HFFc6 (cell line): ENCODE measurements at regions not wholly inside any gene's neighbourhood (a gene's known extent, or its start where the extent isn't known, plus 50 kb on each side); places are given as distances from the start of the nearest gene placed in this dataset.

Source experiments
- DNase-seq: peaks from one replicate; pipeline ENCODE4 v3.0.0-alpha.2; 2018
- H3K27ac Mint-ChIP-seq: 2 replicates; pipeline ENCODE4 v1.8.0; 2020; ENCODE audit warnings: mild to moderate bottlenecking, mixed read lengths
- H3K27me3 Mint-ChIP-seq: 2 replicates; pipeline ENCODE4 v1.8.0; 2021; ENCODE audit warnings: mild to moderate bottlenecking, moderate library complexity, mixed read lengths; ENCODE audit not compliant: insufficient read depth
- H3K36me3 Mint-ChIP-seq: 2 replicates; pipeline ENCODE4 v1.8.0; 2021; ENCODE audit warnings: low read depth, mixed read lengths
- H3K4me1 Mint-ChIP-seq: 2 replicates; pipeline ENCODE4 v1.8.0; 2020; ENCODE audit warnings: low read depth, mixed read lengths
- H3K4me3 Mint-ChIP-seq: 2 replicates; pipeline ENCODE4 v1.8.0; 2020; ENCODE audit warnings: mild to moderate bottlenecking, moderate library complexity, mixed read lengths
- H3K9me3 Mint-ChIP-seq: 2 replicates; pipeline ENCODE4 v1.8.0; 2020; ENCODE audit warnings: mild to moderate bottlenecking, mixed read lengths
- TF ChIP-seq, protein P1 (sequence below): fragments of 200-600 bp; sonication (generic); IDR thresholded peaks from 2 replicates; pipeline ENCODE4 v1.5.0; 2021; ENCODE audit warnings: antibody characterized with exemption, mild to moderate bottlenecking

DNA sequence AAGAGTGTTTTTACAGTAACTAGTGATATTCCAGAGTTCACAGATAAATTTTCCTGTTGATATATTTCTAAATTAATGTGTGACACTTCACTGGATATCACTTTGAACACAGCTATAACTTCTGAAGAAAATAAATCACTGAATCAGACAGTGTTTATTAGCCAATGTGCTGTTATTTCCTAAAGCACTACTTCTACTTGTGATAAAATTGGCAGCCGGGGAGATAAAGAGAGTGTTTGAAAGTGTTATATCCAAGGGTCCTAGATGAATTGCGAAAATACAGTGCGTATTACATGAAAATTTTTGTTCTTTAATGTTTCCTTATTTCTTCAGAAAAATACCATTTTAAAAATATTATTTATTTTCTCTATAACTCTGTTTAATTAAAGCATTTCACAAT, 417.5 kb upstream of the ARGLU1 start:
- TF ChIP-seq, protein P1, sequence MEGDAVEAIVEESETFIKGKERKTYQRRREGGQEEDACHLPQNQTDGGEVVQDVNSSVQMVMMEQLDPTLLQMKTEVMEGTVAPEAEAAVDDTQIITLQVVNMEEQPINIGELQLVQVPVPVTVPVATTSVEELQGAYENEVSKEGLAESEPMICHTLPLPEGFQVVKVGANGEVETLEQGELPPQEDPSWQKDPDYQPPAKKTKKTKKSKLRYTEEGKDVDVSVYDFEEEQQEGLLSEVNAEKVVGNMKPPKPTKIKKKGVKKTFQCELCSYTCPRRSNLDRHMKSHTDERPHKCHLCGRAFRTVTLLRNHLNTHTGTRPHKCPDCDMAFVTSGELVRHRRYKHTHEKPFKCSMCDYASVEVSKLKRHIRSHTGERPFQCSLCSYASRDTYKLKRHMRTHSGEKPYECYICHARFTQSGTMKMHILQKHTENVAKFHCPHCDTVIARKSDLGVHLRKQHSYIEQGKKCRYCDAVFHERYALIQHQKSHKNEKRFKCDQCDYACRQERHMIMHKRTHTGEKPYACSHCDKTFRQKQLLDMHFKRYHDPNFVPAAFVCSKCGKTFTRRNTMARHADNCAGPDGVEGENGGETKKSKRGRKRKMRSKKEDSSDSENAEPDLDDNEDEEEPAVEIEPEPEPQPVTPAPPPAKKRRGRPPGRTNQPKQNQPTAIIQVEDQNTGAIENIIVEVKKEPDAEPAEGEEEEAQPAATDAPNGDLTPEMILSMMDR, result no peak
- Mint-ChIP-seq H3K27me3 (peaks cover 2% of the 10 kb centered on the region; the same call in 1 of the 2 replicates), H3K4me3 (no peak overlapping the region; the same call in 1 of the 2 replicates), H3K27ac (no peak overlapping the region), H3K4me1 (peaks cover 37% of the 10 kb centered on the region; the same call in 1 of the 2 replicates), H3K36me3 (no peaks in the 10 kb centered on the region), H3K9me3 (peaks cover 17% of the 10 kb centered on the region; the same call in 1 of the 2 replicates)
- DNase-seq, result no peak

DNA sequence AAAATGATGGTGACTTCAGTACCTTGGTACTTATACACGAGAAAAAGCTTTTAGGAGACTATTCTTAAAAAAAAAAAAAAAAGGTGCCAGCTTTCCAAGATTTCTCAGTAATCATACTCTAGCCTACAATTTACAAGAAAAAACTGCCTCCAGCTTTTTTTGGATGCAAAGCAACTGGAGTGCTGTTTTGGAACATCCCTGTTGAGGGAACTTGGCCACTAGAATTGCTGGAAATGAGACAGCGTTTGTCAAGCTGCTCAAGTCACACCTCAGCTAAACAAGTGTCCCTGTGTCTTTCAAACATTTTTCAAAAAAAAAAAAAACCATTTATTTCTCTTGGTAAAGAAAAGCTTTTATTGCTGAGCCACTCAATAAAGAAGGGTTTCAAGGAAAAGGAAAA, 413.1 kb upstream of the ARGLU1 start:
- no peak overlapping the region for H3K4me3 Mint-ChIP-seq
- H3K4me1 Mint-ChIP-seq, result peaks cover 9% of the 10 kb centered on the region; the same call in 1 of the 2 replicates
- H3K27ac Mint-ChIP-seq, result no peak overlapping the region
- no peaks in the 10 kb centered on the region for H3K27me3 Mint-ChIP-seq
- TF ChIP-seq, protein P1, result no peak
- peaks cover 8% of the 10 kb centered on the region; the same call in 1 of the 2 replicates for H3K9me3 Mint-ChIP-seq
- no peaks in the 10 kb centered on the region for H3K36me3 Mint-ChIP-seq
- no peak for DNase-seq

DNA sequence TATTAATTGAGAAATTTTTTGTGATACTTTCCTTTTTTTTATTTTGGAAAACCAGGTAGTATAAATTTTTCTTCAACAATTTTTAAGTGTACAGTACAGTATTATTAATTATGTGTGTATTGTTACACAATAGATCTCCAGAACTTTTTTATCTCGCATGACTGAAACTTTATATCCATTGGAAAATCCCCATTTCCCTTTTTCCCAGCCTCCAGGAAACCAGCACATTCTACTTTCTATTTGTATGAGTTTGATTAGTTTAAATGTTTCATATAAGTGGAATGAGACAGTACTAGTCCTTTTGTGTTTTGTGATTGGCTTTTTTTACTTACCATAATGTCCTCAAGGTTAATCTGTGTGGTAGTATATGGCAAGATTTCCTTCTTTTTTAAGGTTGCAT, 399.5 kb upstream of the ARGLU1 start:
- H3K4me1 Mint-ChIP-seq, result peaks cover 7% of the 10 kb centered on the region; the same call in 1 of the 2 replicates
- no peaks in the 10 kb centered on the region; the same call in 1 of the 2 replicates for H3K9me3 Mint-ChIP-seq
- peaks cover 2% of the 10 kb centered on the region; the same call in 1 of the 2 replicates for H3K27me3 Mint-ChIP-seq
- H3K4me3 Mint-ChIP-seq, result no peak overlapping the region
- TF ChIP-seq, protein P1, result no peak
- no peaks in the 10 kb centered on the region for H3K36me3 Mint-ChIP-seq
- no peak for DNase-seq
- no peak overlapping the region for H3K27ac Mint-ChIP-seq

DNA sequence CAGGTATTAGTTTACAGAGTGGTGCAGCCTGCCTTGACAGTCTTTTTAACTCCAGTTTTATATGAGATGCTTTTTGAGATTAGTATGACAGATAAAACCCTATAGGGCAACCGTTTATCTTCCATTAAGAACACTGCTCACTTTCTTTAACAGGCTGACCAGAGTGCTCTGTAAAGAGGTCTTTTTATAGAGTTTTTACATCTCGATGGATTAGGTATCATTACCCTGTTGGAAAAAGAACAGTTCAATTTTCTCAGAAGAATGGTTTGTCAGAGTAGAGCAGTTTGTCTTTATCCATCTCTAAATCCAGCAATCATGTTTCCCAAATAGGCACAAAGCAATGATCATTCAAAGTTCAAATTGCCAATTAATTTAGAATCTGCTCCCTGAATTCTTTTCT, 395.2 kb upstream of the ARGLU1 start:
- H3K9me3 Mint-ChIP-seq, result no peaks in the 10 kb centered on the region; the same call in 1 of the 2 replicates
- DNase-seq, result no peak
- TF ChIP-seq, protein P1, result no peak
- no peak overlapping the region for H3K27ac Mint-ChIP-seq
- no peaks in the 10 kb centered on the region for H3K36me3 Mint-ChIP-seq
- no peaks in the 10 kb centered on the region for H3K27me3 Mint-ChIP-seq
- H3K4me1 Mint-ChIP-seq, result peaks cover 9% of the 10 kb centered on the region; the same call in 1 of the 2 replicates
- no peak overlapping the region for H3K4me3 Mint-ChIP-seq

DNA sequence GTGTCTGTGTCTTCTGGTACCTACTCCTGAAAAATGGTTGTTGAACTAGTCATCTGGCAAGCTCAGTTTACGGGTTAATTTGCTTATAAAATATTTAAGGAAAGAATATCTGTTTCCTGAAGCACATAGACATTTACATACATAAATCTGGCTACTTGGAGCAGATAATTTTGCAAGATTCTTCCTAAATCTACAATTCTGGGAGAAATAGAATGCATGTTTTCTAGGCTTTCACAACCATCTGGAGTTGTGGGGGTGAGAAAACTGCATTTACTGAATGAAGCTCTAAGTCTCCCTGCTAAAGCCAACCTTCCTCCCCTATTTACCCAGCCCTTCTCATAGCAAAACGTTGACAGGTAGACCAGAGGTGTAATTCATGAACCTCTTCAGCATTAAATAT, 393.7 kb upstream of the ARGLU1 start:
- H3K36me3 Mint-ChIP-seq, result no peaks in the 10 kb centered on the region
- H3K27ac Mint-ChIP-seq, result no peak overlapping the region
- peaks cover 2% of the 10 kb centered on the region; the same call in 1 of the 2 replicates for H3K27me3 Mint-ChIP-seq

More for the DNA sequence above, 393.7 kb upstream of the ARGLU1 start:
- DNase-seq, result no peak
- Mint-ChIP-seq H3K9me3 (peaks cover 5% of the 10 kb centered on the region), H3K4me1 (peaks cover 9% of the 10 kb centered on the region; the same call in 1 of the 2 replicates), H3K4me3 (no peak overlapping the region)
- TF ChIP-seq, protein P1, result no peak
